Stomach smooth muscle (tissue), 2 donors: ENCODE measurements at regions not wholly inside any gene's neighbourhood (a gene's known extent, or its start where the extent isn't known, plus 50 kb on each side); places are given as distances from the start of the nearest gene placed in this dataset.

Experiments used
- H3K27ac ChIP-seq: one replicate; pipeline ENCODE4 v1.7.0; 2013; ENCODE audit warnings: mild to moderate bottlenecking, low read length, inconsistent platforms
- H3K27me3 ChIP-seq, 2 donors: one replicate each; pipeline ENCODE4 v1.7.0; 2013; ENCODE audit warnings: low read length in 2 of 2; ENCODE audit not compliant: insufficient read depth in 2 of 2, control insufficient read depth in 1 of 2
- H3K36me3 ChIP-seq, 2 donors: one replicate each; pipeline ENCODE4 v1.7.0; 2013; ENCODE audit warnings: low read length in 2 of 2; ENCODE audit not compliant: control insufficient read depth in 2 of 2, insufficient read depth in 2 of 2
- H3K4me1 ChIP-seq: one replicate; pipeline ENCODE4 v1.7.0; 2013; ENCODE audit warnings: low read length; ENCODE audit not compliant: control insufficient read depth, insufficient read depth
- H3K4me3 ChIP-seq, 2 donors: one replicate each; pipeline ENCODE4 v1.7.0; 2013; ENCODE audit warnings: low read length in 2 of 2
- H3K9ac ChIP-seq, 2 donors: one replicate each; pipeline ENCODE4 v1.7.0; 2013; ENCODE audit warnings: low read length in 2 of 2, mild to moderate bottlenecking in 1 of 2
- H3K9me3 ChIP-seq, 2 donors: one replicate each; pipeline ENCODE4 v1.7.0; 2013; ENCODE audit warnings: low read length in 2 of 2; ENCODE audit not compliant: control insufficient read depth in 2 of 2
- donor health status: healthy.
- donor health status: Pancreatic carcinoma.

- Histone ChIP-seq H3K9me3 (peaks cover 4 to 7% of the 10 kb centered on the region in 2 donors), H3K27me3 (no peaks in the 10 kb centered on the region)
These were observed 413.5 kb downstream of the DUSP10 start for GRCh38 chr1:221328371-221328770.

GRCh38 chr1:221331273-221332183, 410.4 kb downstream of the DUSP10 start:
- Histone ChIP-seq H3K9me3 (peaks cover 4 to 7% of the 10 kb centered on the region in 2 donors), H3K27ac (no peak overlapping the region), H3K4me3 (no peak overlapping the region)

More at GRCh38 chr1:221328371-221328770, 413.5 kb downstream of the DUSP10 start:
- Histone ChIP-seq H3K4me1 (no peaks in the 10 kb centered on the region), H3K36me3 (no peaks in the 10 kb centered on the region), H3K4me3 (no peak overlapping the region), H3K27ac (no peak overlapping the region), H3K9ac (no peak overlapping the region)

GRCh38 chr1:221334062-221334461, 407.8 kb downstream of the DUSP10 start:
- H3K36me3 ChIP-seq: no peaks in the 10 kb centered on the region
- H3K4me3 ChIP-seq: no peak overlapping the region
- H3K4me1 ChIP-seq: peaks cover 9% of the 10 kb centered on the region
- H3K27ac ChIP-seq: no peak overlapping the region
- no peak overlapping the region for H3K9ac ChIP-seq
- peaks cover 4 to 7% of the 10 kb centered on the region in 2 donors for H3K9me3 ChIP-seq
- H3K27me3 ChIP-seq: no peaks in the 10 kb centered on the region

More at GRCh38 chr1:221331273-221332183, 410.4 kb downstream of the DUSP10 start:
- Histone ChIP-seq H3K36me3 (no peaks in the 10 kb centered on the region), H3K27me3 (no peaks in the 10 kb centered on the region), H3K4me1 (peaks cover 9% of the 10 kb centered on the region), H3K9ac (no peak overlapping the region)

- peak overlapping the region in 1 of 2 donors; percentile 23 for H3K4me3 ChIP-seq
- peaks cover 9% of the 10 kb centered on the region for H3K4me1 ChIP-seq
- H3K27ac ChIP-seq: peak overlapping the region; percentile 18
- H3K9me3 ChIP-seq: peaks cover 4% of the 10 kb centered on the region in 2 donors
- H3K9ac ChIP-seq: no peak overlapping the region
- no peaks in the 10 kb centered on the region for H3K27me3 ChIP-seq
- no peaks in the 10 kb centered on the region for H3K36me3 ChIP-seq
These were observed 406.5 kb downstream of the DUSP10 start for GRCh38 chr1:221335161-221336101.

GRCh38 chr1:221336126-221336525, 405.8 kb downstream of the DUSP10 start:
- Histone ChIP-seq H3K9ac (no peak overlapping the region), H3K9me3 (peaks cover 3 to 4% of the 10 kb centered on the region in 2 donors), H3K4me3 (peak overlapping the region in 1 of 2 donors; percentile 1), H3K27ac (peak overlapping the region; percentile 18), H3K27me3 (no peaks in the 10 kb centered on the region), H3K4me1 (peaks cover 9% of the 10 kb centered on the region), H3K36me3 (no peaks in the 10 kb centered on the region)

GRCh38 chr1:221337106-221337505, 404.8 kb downstream of the DUSP10 start:
- peaks cover 9% of the 10 kb centered on the region for H3K4me1 ChIP-seq
- no peak overlapping the region for H3K27ac ChIP-seq
- H3K36me3 ChIP-seq: no peaks in the 10 kb centered on the region
- no peak overlapping the region for H3K9ac ChIP-seq
- H3K4me3 ChIP-seq: no peak overlapping the region
- no peaks in the 10 kb centered on the region for H3K9me3 ChIP-seq
- no peaks in the 10 kb centered on the region for H3K27me3 ChIP-seq

GRCh38 chr1:221343136-221343535, 398.8 kb downstream of the DUSP10 start:
- Histone ChIP-seq H3K27me3 (no peaks in the 10 kb centered on the region), H3K27ac (no peak overlapping the region), H3K9ac (no peak overlapping the region)

GRCh38 chr1:221343607-221344006, 398.3 kb downstream of the DUSP10 start:
- Histone ChIP-seq H3K27me3 (no peaks in the 10 kb centered on the region), H3K27ac (no peak overlapping the region), H3K36me3 (no peaks in the 10 kb centered on the region), H3K9me3 (no peaks in the 10 kb centered on the region), H3K9ac (no peak overlapping the region), H3K4me3 (no peak overlapping the region), H3K4me1 (no peaks in the 10 kb centered on the region)

More at GRCh38 chr1:221343136-221343535, 398.8 kb downstream of the DUSP10 start:
- H3K36me3 ChIP-seq: no peaks in the 10 kb centered on the region
- no peaks in the 10 kb centered on the region for H3K4me1 ChIP-seq
- H3K4me3 ChIP-seq: no peak overlapping the region
- H3K9me3 ChIP-seq: no peaks in the 10 kb centered on the region

- no peaks in the 10 kb centered on the region for H3K9me3 ChIP-seq
- H3K4me1 ChIP-seq: no peaks in the 10 kb centered on the region
- H3K27me3 ChIP-seq: no peaks in the 10 kb centered on the region
- no peak overlapping the region for H3K9ac ChIP-seq
- no peaks in the 10 kb centered on the region for H3K36me3 ChIP-seq
- H3K4me3 ChIP-seq: no peak overlapping the region
- no peak overlapping the region for H3K27ac ChIP-seq
These were observed 397.2 kb downstream of the DUSP10 start for GRCh38 chr1:221344693-221345092.

- no peaks in the 10 kb centered on the region for H3K9me3 ChIP-seq
- no peaks in the 10 kb centered on the region for H3K36me3 ChIP-seq
- H3K27ac ChIP-seq: no peak overlapping the region
- H3K9ac ChIP-seq: no peak overlapping the region
- H3K4me3 ChIP-seq: no peak overlapping the region
- H3K4me1 ChIP-seq: no peaks in the 10 kb centered on the region
- H3K27me3 ChIP-seq: no peaks in the 10 kb centered on the region
These were observed 394.2 kb downstream of the DUSP10 start for GRCh38 chr1:221347706-221348105.
